ENCODE measurements at regions not wholly inside any gene's neighbourhood (a gene's known extent, or its start where the extent isn't known, plus 50 kb on each side); places are given as distances from the start of the nearest gene placed in this dataset.
"Not testable (repeated sequence)": the region's sequence is repeated elsewhere in the genome, so short reads cannot be mapped to it uniquely, and the experiment has no call there.

- Histone ChIP-seq H3K27me3 (no peaks in the 10 kb centered on the region), H3K36me3 (no peaks in the 10 kb centered on the region), H3K4me1 (no peaks in the 10 kb centered on the region), H3K9me3 (no peaks in the 10 kb centered on the region), H3K27ac (no peak overlapping the region), H3K4me3 (no peak overlapping the region)
- WGBS, 2 donors = 69 to 81% methylated on average over 1 of the region's 1 CpG
- TF ChIP-seq POLR2A (IDR thresholded peaks at IDR 0.05) (no peak), POLR2AphosphoS5 (IDR thresholded peaks at IDR 0.05) (peak in 1 of 4 donors; percentile 35)
- TF ChIP-seq, protein P1, sequence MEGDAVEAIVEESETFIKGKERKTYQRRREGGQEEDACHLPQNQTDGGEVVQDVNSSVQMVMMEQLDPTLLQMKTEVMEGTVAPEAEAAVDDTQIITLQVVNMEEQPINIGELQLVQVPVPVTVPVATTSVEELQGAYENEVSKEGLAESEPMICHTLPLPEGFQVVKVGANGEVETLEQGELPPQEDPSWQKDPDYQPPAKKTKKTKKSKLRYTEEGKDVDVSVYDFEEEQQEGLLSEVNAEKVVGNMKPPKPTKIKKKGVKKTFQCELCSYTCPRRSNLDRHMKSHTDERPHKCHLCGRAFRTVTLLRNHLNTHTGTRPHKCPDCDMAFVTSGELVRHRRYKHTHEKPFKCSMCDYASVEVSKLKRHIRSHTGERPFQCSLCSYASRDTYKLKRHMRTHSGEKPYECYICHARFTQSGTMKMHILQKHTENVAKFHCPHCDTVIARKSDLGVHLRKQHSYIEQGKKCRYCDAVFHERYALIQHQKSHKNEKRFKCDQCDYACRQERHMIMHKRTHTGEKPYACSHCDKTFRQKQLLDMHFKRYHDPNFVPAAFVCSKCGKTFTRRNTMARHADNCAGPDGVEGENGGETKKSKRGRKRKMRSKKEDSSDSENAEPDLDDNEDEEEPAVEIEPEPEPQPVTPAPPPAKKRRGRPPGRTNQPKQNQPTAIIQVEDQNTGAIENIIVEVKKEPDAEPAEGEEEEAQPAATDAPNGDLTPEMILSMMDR (IDR thresholded peaks at IDR 0.05) = no peak
- DNase-seq = no peak
- intact Hi-C loops (cut with DNase I) = no loop called here
Observed at GRCh38 chr2:133865141-133865540, 296.9 kb upstream of the NCKAP5 start.

GRCh38 chr2:133867166-133867565 lies 298.9 kb upstream of the NCKAP5 start:
- intact Hi-C loops (cut with DNase I) = no loop called here
- H3K27me3 ChIP-seq = no peaks in the 10 kb centered on the region

DNA sequence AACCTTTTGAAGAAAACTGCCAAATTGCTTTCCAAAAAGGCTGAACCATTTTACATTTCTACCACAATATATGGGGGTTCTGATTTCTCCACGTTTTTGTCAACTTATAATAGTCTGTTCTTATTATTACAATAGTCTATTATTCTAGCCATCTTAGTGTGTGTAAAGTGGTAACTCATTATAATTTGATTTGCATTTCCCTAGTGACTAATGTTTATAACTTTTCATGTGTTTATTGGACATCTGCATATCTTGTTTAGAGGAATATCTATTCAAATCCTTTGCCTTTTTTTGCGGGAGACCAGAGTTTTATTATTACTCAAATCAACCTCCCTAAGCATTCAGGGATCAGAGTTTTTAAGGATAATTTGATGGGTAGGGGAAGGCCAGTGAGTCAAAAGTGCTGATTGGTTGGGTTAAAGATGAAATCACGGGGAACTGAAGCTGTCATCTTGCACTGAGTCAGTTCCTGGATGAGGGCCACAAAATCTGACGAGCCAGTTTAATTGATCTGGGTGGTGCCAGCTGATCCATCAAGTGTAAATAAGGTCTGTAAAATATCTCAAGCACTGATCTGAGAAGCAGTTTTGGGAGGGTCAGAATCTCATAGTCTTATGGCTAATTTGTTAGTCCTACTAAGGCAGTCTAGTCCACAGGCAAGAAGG lies 303.4 kb upstream of the NCKAP5 start:
- intact Hi-C loops (cut with DNase I) = no loop called here
- Histone ChIP-seq H3K4me1 (no peaks in the 10 kb centered on the region), H3K27me3 (no peaks in the 10 kb centered on the region), H3K27ac (no peak overlapping the region), H3K36me3 (no peaks in the 10 kb centered on the region), H3K4me3 (no peak overlapping the region), H3K9me3 (no peaks in the 10 kb centered on the region)
- TF ChIP-seq, protein P1 (IDR thresholded peaks at IDR 0.05) = no peak
- TF ChIP-seq EP300 (IDR thresholded peaks at IDR 0.05) (no peak), POLR2AphosphoS5 (IDR thresholded peaks at IDR 0.05) (no peak), POLR2A (IDR thresholded peaks at IDR 0.05) (no peak)
- no peak for DNase-seq
- WGBS, 2 donors = 40 to 62% methylated on average over 4 of the region's 4 CpGs

More at GRCh38 chr2:133867166-133867565, 298.9 kb upstream of the NCKAP5 start:
- WGBS, 2 donors = 58 to 59% methylated on average over 2 of the region's 2 CpGs
- DNase-seq = no peak
- H3K36me3 ChIP-seq = no peaks in the 10 kb centered on the region
- no peaks in the 10 kb centered on the region for H3K9me3 ChIP-seq
- no peaks in the 10 kb centered on the region for H3K4me1 ChIP-seq
- H3K4me3 ChIP-seq = no peak overlapping the region
- no peak overlapping the region for H3K27ac ChIP-seq
- TF ChIP-seq POLR2AphosphoS5 (IDR thresholded peaks at IDR 0.05) (no peak), POLR2A (IDR thresholded peaks at IDR 0.05) (no peak)
- TF ChIP-seq, protein P1 (IDR thresholded peaks at IDR 0.05) = no peak

DNA sequence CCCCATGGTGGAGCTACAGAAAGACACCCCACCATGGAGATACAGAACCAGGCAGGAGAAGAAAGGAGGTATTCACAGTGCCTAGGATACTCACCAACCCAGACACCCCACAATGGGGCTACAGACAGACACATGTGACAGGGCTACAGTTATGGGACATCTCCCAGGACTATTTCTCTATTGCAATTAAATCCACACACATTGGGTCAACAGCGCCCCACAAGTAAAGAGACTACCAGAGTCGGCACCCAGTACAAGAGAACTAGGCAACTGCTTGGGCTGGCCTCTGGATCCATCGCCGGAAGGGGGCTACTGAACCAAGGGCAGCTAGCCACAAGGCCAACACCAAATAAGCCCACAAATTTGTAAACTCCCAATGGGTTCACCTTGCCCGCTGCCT lies 310.1 kb upstream of the NCKAP5 start:
- H3K9me3 ChIP-seq = no peaks in the 10 kb centered on the region
- no peak for DNase-seq
- H3K4me3 ChIP-seq = no peak overlapping the region
- TF ChIP-seq POLR2A (IDR thresholded peaks at IDR 0.05) (no peak), EP300 (IDR thresholded peaks at IDR 0.05) (no peak), POLR2AphosphoS5 (IDR thresholded peaks at IDR 0.05) (no peak)
- TF ChIP-seq, protein P1 (IDR thresholded peaks at IDR 0.05) = no peak
- 96% methylated on average over 5 of the region's 5 CpGs for WGBS, 2 donors
- no peaks in the 10 kb centered on the region for H3K36me3 ChIP-seq
- H3K27me3 ChIP-seq = no peaks in the 10 kb centered on the region
- intact Hi-C loops (cut with DNase I) = no loop called here
- H3K4me1 ChIP-seq = no peaks in the 10 kb centered on the region
- H3K27ac ChIP-seq = no peak overlapping the region

DNA sequence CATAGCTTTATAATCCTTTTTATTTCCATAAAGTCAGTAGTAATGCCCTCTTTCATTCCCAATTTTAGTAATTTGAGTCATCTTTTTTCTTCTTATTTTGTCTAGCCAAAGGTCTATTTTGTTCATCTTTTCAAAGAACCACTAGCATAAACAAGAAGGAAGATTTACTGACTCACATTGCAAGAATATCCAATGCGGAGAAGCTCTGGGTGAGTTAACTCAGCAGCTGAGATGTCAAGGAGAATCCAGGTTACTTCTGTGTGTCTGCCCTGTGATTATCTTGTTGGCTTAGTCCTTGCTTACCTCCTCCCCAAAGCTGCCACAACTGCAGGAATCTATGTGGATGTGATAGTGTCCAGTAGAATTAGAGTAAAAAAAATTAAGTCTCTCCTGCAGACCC lies 311.4 kb upstream of the NCKAP5 start:
- H3K27ac ChIP-seq = no peak overlapping the region
- no peak for DNase-seq
- WGBS, 2 donors = 93 to 94% methylated on average over 1 of the region's 1 CpG
- H3K4me1 ChIP-seq = no peaks in the 10 kb centered on the region
- no peak overlapping the region for H3K4me3 ChIP-seq
- TF ChIP-seq EP300 (IDR thresholded peaks at IDR 0.05) (no peak), POLR2AphosphoS5 (IDR thresholded peaks at IDR 0.05) (no peak), POLR2A (IDR thresholded peaks at IDR 0.05) (no peak)
- TF ChIP-seq, protein P1 (IDR thresholded peaks at IDR 0.05) = no peak
- no peaks in the 10 kb centered on the region for H3K36me3 ChIP-seq
- no peaks in the 10 kb centered on the region for H3K27me3 ChIP-seq
- H3K9me3 ChIP-seq = no peaks in the 10 kb centered on the region
- intact Hi-C loops (cut with DNase I) = no loop called here

GRCh38 chr2:133882159-133882558 lies 313.9 kb upstream of the NCKAP5 start:
- H3K27me3 ChIP-seq; DNase-seq; H3K4me3 ChIP-seq; H3K4me1 ChIP-seq; intact Hi-C loops (cut with DNase I); H3K27ac ChIP-seq; H3K36me3 ChIP-seq; H3K9me3 ChIP-seq: not testable (repeated sequence)
- 82 to 88% methylated on average over 4 of the region's 4 CpGs for WGBS, 2 donors
